Ishikawa (cell line): ENCODE measurements at regions not wholly inside any gene's neighbourhood (a gene's known extent, or its start where the extent isn't known, plus 50 kb on each side); places are given as distances from the start of the nearest gene placed in this dataset.

Experiments used
- CEBPB ChIP-seq: IDR thresholded peaks from 2 replicates; pipeline ENCODE4 v1.6.1; 2012
- CREB1 ChIP-seq: IDR thresholded peaks from 2 replicates; pipeline ENCODE4 v1.6.1; 2012; ENCODE audit warnings: low read depth
- EGR1 ChIP-seq: IDR thresholded peaks from 2 replicates; pipeline ENCODE4 v1.6.1; 2012
- EP300 ChIP-seq: IDR thresholded peaks from 2 replicates; pipeline ENCODE4 v1.6.1; 2012; ENCODE audit warnings: borderline replicate concordance
- FOXM1 ChIP-seq: IDR thresholded peaks from 2 replicates; pipeline ENCODE4 v1.6.1; 2012; ENCODE audit warnings: low read depth, borderline replicate concordance
- MAX ChIP-seq: IDR thresholded peaks from 2 replicates; pipeline ENCODE4 v1.6.1; 2012
- NFIC ChIP-seq: IDR thresholded peaks from 2 replicates; pipeline ENCODE4 v1.6.1; 2012
- RAD21 ChIP-seq: IDR thresholded peaks from 2 replicates; pipeline ENCODE4 v1.6.1; 2012; ENCODE audit warnings: low read depth
- REST ChIP-seq: IDR thresholded peaks from 2 replicates; pipeline ENCODE4 v1.6.1; 2012; ENCODE audit warnings: low read depth, mild to moderate bottlenecking
- TAF1 ChIP-seq: IDR thresholded peaks from 2 replicates; pipeline ENCODE4 v1.6.1; 2012; ENCODE audit warnings: low read depth, mild to moderate bottlenecking
- TCF12 ChIP-seq: IDR thresholded peaks from 2 replicates; pipeline ENCODE4 v1.6.1; 2012; ENCODE audit warnings: low read depth
- TEAD4 ChIP-seq: IDR thresholded peaks from 2 replicates; pipeline ENCODE4 v1.6.1; 2012
- YY1 ChIP-seq: IDR thresholded peaks from 2 replicates; pipeline ENCODE4 v1.6.1; 2012; ENCODE audit warnings: low read depth
- ZBTB7A ChIP-seq: IDR thresholded peaks from 2 replicates; pipeline ENCODE4 v1.6.1; 2012; ENCODE audit warnings: low read depth
- TF ChIP-seq, protein P1 (sequence below): IDR thresholded peaks from 2 replicates; pipeline ENCODE4 v1.6.1; 2012

DNA sequence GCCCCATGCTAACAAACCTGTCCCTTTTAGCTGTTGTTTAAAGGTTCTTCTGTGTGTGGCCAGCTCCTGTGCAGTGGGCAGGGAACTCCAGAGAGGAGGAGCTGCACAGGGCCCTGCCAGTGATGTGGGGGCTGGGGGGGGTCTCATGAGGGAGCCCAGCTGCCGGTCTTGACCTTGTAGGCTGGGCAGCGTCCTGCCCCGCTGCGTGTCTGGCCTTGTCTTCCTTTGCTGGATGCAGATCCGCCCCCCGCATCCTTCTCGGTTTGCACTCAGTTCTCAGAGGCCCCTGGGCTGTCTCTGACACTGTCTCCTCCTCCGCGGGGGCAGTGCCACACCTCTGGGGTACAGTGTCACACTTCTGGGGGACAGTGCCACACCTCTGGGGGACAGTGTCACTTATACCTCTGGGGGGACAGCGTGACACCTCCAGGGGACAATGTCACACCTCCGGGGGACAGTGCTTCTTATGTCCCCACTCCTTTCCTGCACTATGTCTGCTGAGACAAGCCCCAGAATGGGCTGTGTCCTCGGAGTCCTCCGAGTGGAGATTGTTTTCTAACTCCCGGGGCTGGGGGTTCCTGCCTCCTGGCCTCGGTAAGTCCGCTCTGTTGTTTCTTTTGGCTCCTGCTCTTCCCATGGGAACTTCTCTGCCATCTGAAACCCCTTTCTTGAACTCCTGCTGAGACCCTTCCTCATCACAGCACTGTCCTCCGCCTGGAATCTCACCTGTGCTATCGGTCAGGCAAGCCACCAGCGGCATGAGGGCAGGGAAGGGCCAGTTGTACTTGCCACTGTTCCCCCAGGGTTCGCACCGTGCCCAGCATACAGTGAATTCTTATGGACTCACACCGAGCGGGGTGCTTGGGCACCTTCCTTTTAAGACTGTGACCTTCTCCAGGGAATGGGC, 788.3 kb downstream of the TBC1D22A start:
- no peak for TF ChIP-seq MAX
- no peak for TF ChIP-seq CREB1
- no peak for TF ChIP-seq REST
- no peak for TF ChIP-seq TEAD4

- TF ChIP-seq REST = no peak
- TF ChIP-seq EP300 = no peak
- TF ChIP-seq YY1 = no peak
- no peak for TF ChIP-seq TEAD4
- TF ChIP-seq TAF1 = no peak
- no peak for TF ChIP-seq NFIC
- no peak for TF ChIP-seq EGR1
- no peak for TF ChIP-seq MAX
- no peak for TF ChIP-seq CEBPB
- TF ChIP-seq ZBTB7A = no peak
Measured at GRCh38 chr22:47549741-47550340, 787.4 kb downstream of the TBC1D22A start.

DNA sequence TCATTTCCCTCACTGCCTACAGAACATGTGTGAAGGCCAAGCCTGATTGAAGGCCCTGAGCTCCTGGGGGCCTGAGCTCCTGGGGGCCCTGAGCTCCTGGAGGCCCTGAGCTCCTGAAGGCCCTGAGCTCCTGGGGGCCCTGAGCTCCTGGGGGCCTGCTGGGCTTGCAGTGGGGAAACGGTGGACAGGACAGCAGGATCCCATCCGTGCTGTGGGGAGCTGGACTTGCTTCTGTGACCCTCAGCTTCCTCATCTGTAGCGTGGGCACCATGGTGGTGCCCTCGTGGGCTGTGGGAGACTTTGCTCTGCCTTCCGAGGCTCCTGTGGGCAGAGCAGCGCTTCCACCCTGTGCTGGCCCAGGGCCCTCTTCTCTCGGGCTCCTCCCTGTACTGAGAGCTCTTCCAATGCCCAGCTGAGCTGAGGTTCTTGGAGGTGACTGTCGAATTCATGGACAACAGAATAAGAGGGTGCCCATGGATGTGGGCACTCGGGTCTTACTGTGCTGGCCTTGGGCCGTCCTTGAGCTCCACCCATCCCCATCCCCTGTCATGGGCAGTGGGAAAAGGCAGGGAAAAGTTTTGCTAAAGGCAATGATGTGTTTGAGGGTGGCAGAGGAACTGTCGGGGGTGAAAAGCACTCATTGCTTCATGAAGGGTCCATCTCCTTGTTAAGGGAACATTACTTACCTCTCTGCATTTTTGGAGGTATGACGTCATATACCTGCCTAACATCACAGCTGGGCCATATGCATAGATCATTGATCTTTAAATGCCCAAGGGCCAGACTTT, 786.7 kb downstream of the TBC1D22A start:
- TF ChIP-seq YY1 = no peak
- no peak for TF ChIP-seq TCF12

DNA sequence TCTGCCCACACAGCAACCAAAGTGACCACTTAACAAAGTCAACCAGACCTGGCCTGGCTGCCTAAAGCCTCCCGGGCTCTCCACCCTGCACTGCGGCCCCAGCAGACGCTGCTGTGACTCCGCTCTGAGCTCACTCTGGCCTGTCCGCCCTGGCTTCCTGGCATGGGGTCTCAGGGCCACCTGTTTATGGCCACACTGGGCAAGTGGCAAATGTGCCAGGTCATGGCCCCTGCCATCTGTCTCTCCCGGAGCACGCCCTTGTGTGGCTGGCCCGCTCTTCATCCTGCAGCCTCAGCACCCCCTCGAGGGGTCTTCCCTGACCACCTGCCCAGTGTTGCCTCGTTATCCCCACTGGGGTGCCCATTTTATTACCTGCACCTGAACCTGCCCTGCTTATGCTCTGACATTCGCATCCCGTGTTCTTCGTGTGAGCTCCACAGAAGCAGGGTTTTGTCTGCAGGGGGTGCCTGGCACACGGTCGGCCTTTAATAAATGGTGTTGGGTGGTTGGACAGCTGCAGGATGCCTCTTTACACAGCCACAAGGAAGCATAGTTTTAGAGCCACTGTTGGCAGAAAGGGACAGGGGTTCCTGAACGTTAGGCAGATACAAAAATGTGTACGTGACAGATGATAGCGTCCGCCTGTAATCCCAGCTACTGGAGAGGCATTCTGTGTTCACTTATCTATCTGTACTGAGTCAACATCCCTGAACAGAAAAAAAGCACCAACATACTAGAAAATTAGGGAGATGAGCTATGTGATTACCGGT, 785.6 kb downstream of the TBC1D22A start:
- no peak for TF ChIP-seq NFIC
- TF ChIP-seq MAX = no peak
- TF ChIP-seq TAF1 = no peak
- no peak for TF ChIP-seq RAD21
- no peak for TF ChIP-seq CREB1
- TF ChIP-seq TCF12 = no peak
- no peak for TF ChIP-seq YY1
- TF ChIP-seq TEAD4 = no peak
- TF ChIP-seq EP300 = no peak
- TF ChIP-seq REST = no peak
- TF ChIP-seq FOXM1 = no peak
- no peak for TF ChIP-seq EGR1
- TF ChIP-seq CEBPB = no peak
- no peak for TF ChIP-seq ZBTB7A
- TF ChIP-seq, protein P1, sequence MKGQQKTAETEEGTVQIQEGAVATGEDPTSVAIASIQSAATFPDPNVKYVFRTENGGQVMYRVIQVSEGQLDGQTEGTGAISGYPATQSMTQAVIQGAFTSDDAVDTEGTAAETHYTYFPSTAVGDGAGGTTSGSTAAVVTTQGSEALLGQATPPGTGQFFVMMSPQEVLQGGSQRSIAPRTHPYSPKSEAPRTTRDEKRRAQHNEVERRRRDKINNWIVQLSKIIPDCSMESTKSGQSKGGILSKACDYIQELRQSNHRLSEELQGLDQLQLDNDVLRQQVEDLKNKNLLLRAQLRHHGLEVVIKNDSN = no peak
